Calu3 (cell line): ENCODE measurements at regions not wholly inside any gene's neighbourhood (a gene's known extent, or its start where the extent isn't known, plus 50 kb on each side); places are given as distances from the start of the nearest gene placed in this dataset.

Experiments
- BruUV-seq: library from RNA; stranded (reverse); fragments of 400-500 nt; replicated peaks from 2 replicates; lab custom pipeline; 2021; lab: Mats Ljungman, UMichigan
- CTCF ChIA-PET: fragments of 300-600 bp; sonication (Branson Sonifier 250); formaldehyde crosslinking; loops from one replicate; lab custom pipeline; 2022; ENCODE audit warnings: antibody characterized with exemption; lab: Charles Lee
- DNase-seq: peaks from one replicate; pipeline ENCODE4 v3.0.0; 2022
- H3K27ac Mint-ChIP-seq: one replicate; pipeline ENCODE4 v1.8.0; 2022; ENCODE audit warnings: mixed read lengths; ENCODE audit not compliant: unreplicated experiment
- H3K27me3 Mint-ChIP-seq: one replicate; pipeline ENCODE4 v1.8.0; 2022; ENCODE audit warnings: mixed read lengths; ENCODE audit not compliant: unreplicated experiment
- H3K36me3 Mint-ChIP-seq: one replicate; pipeline ENCODE4 v1.8.0; 2022; ENCODE audit warnings: mild to moderate bottlenecking, moderate library complexity, mixed read lengths; ENCODE audit not compliant: insufficient read depth, unreplicated experiment
- H3K4me1 Mint-ChIP-seq: one replicate; pipeline ENCODE4 v1.8.0; 2022; ENCODE audit warnings: mild to moderate bottlenecking, low read depth, mixed read lengths; ENCODE audit not compliant: unreplicated experiment
- H3K4me3 Mint-ChIP-seq: one replicate; pipeline ENCODE4 v1.8.0; 2022; ENCODE audit warnings: mild to moderate bottlenecking, low read depth, moderate library complexity, mixed read lengths; ENCODE audit not compliant: unreplicated experiment
- H3K9me3 Mint-ChIP-seq: one replicate; pipeline ENCODE4 v1.8.0; 2022; ENCODE audit warnings: low read depth, mixed read lengths; ENCODE audit not compliant: unreplicated experiment
- intact Hi-C: fragments of 100-400 bp; cut with micrococcal nuclease; formaldehyde crosslinking; loops from one replicate; pipeline ENCODE4 v1.10.0; 2022; ENCODE audit not compliant: unreplicated experiment
- TF ChIP-seq, protein P1 (sequence below): fragments of 200-600 bp; IDR thresholded peaks from one replicate; pipeline ENCODE4 v1.8.0; 2022; ENCODE audit warnings: antibody characterized with exemption; ENCODE audit not compliant: unreplicated experiment

DNA sequence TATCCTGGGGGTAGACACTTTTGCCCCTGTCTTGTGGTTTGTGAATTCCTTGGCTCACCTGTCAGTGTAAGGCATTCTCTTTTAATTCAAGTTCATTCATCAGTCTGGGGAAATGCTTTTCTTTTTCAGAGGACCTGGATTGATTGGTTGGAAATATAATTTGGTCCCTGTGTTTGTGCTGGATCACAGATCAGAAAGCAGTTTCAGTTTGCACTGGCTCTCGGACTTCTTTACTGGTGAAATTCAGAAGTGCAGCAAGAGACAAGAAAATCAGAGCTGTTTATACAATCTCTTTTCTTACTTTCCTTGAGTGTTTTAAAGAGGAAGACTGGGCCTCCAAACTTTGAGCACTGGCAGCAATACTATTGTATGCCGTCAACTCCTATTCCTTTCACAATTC, 161.8 kb upstream of the KCNJ16 start:
- H3K27ac Mint-ChIP-seq: no peak overlapping the region
- DNase-seq: no peak
- no peaks in the 10 kb centered on the region for H3K36me3 Mint-ChIP-seq
- intact Hi-C loops: no loop called here
- no peaks in the 10 kb centered on the region for H3K27me3 Mint-ChIP-seq
- H3K9me3 Mint-ChIP-seq: peaks cover under 1% of the 10 kb centered on the region
- no peaks in the 10 kb centered on the region for H3K4me1 Mint-ChIP-seq
- TF ChIP-seq, protein P1, sequence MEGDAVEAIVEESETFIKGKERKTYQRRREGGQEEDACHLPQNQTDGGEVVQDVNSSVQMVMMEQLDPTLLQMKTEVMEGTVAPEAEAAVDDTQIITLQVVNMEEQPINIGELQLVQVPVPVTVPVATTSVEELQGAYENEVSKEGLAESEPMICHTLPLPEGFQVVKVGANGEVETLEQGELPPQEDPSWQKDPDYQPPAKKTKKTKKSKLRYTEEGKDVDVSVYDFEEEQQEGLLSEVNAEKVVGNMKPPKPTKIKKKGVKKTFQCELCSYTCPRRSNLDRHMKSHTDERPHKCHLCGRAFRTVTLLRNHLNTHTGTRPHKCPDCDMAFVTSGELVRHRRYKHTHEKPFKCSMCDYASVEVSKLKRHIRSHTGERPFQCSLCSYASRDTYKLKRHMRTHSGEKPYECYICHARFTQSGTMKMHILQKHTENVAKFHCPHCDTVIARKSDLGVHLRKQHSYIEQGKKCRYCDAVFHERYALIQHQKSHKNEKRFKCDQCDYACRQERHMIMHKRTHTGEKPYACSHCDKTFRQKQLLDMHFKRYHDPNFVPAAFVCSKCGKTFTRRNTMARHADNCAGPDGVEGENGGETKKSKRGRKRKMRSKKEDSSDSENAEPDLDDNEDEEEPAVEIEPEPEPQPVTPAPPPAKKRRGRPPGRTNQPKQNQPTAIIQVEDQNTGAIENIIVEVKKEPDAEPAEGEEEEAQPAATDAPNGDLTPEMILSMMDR: no peak
- CTCF ChIA-PET: no interaction called here
- BruUV-seq: no TSS peak
- no peak overlapping the region for H3K4me3 Mint-ChIP-seq

DNA sequence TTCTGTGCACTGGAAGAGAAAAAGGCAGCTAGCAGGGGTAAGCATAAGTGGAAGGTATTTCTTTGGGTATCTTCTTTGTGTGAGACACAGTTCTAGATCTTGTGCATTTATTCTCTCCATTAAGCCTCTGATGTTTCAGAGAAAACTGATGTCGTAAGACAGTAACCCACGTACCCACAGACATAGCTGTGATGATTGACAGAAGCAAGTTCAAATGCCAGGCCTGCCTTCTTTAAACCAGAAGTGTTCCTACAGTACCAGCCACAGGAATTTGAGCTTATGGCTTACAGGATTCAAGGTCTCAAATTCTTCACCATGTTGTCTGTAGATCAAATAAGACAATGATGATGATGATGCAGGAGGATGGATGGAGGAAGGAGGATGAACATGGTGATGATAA, 161.4 kb upstream of the KCNJ16 start:
- TF ChIP-seq, protein P1: no peak
- CTCF ChIA-PET: no interaction called here

DNA sequence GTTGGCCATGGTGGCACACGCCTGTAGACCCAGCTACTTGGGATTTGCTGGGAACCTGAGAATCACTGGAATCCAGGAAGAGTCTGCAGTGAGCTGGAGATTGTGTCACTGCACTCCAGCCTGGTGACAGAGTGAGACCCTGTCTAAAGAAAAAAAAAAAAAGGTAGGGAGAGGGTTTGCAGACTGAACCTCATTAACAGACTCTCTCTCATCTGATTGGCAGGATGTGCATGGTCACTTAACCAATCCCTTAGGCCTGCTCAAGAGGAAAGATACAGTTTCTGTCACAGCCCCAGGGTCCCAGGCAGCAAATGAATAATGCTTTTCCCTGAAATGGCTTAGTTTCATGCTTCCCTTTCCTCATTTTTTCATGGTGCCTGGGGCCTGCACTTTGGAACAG, 160.5 kb upstream of the KCNJ16 start:
- H3K9me3 Mint-ChIP-seq: peaks cover 6% of the 10 kb centered on the region
- intact Hi-C loops: no loop called here
- no peaks in the 10 kb centered on the region for H3K4me1 Mint-ChIP-seq
- H3K27ac Mint-ChIP-seq: no peak overlapping the region
- H3K36me3 Mint-ChIP-seq: no peaks in the 10 kb centered on the region
- no peaks in the 10 kb centered on the region for H3K27me3 Mint-ChIP-seq
- TF ChIP-seq, protein P1: no peak
- no peak for DNase-seq
- CTCF ChIA-PET: no interaction called here
- no TSS peak for BruUV-seq
- H3K4me3 Mint-ChIP-seq: no peak overlapping the region

More for the DNA sequence above, 161.4 kb upstream of the KCNJ16 start:
- H3K4me3 Mint-ChIP-seq: no peak overlapping the region
- no peak for DNase-seq
- no TSS peak for BruUV-seq
- no peaks in the 10 kb centered on the region for H3K27me3 Mint-ChIP-seq
- H3K4me1 Mint-ChIP-seq: no peaks in the 10 kb centered on the region
- H3K36me3 Mint-ChIP-seq: no peaks in the 10 kb centered on the region
- no peak overlapping the region for H3K27ac Mint-ChIP-seq
- intact Hi-C loops: no loop called here
- H3K9me3 Mint-ChIP-seq: peaks cover under 1% of the 10 kb centered on the region

DNA sequence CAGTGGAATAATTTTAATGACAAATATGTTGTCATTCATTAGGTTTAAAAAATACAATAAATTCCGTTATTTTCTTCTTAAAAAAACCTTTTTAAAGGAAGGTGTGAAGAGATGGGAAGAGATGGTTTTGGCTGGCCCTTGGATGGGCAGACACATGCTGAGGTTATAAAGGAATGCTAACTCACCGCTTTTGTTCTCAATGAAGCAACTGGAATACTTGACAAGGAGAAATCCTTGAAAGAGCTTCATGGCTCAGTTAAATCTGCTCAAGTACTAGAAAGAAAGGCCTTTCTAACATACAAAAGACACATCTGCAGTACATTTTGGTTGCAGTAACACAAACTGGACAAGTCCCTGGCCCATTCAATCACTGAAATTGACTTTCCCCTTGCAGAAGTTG, 158.3 kb upstream of the KCNJ16 start:
- H3K36me3 Mint-ChIP-seq: no peaks in the 10 kb centered on the region
- CTCF ChIA-PET: no interaction called here
- H3K4me1 Mint-ChIP-seq: no peaks in the 10 kb centered on the region
- peaks cover 11% of the 10 kb centered on the region for H3K9me3 Mint-ChIP-seq
- H3K27me3 Mint-ChIP-seq: no peaks in the 10 kb centered on the region
- intact Hi-C loops: no loop called here
- TF ChIP-seq, protein P1: no peak
- H3K4me3 Mint-ChIP-seq: no peak overlapping the region
- DNase-seq: no peak
- H3K27ac Mint-ChIP-seq: no peak overlapping the region
- no TSS peak for BruUV-seq
